Heart left ventricle (tissue), 13 donors: ENCODE measurements at regions not wholly inside any gene's neighbourhood (a gene's known extent, or its start where the extent isn't known, plus 50 kb on each side); places are given as distances from the start of the nearest gene placed in this dataset.

ENCODE experiments used
- CTCF ChIP-seq, 12 donors: fragments of 200-600 bp; sonication (generic) in 4 of 12; IDR thresholded peaks; one replicate each; pipeline versions ENCODE4 v1.5.0 to v1.8.0; 2018 to 2022; ENCODE audit warnings: antibody characterized with exemption in 12 of 12, mild to moderate bottlenecking in 5 of 12
- POLR2A ChIP-seq, 2 donors: fragments of 450-650 bp; IDR thresholded peaks; one replicate each; pipeline ENCODE4 v1.6.1; 2017; ENCODE audit warnings: antibody characterized with exemption in 2 of 2, mild to moderate bottlenecking in 2 of 2, moderate library complexity in 2 of 2
- donor health status: ischemic (EF 13 %, LVEDD 7.1; RV severe dilation, severe dysfunction).
- donor health status: DM: no; HTN: yes; CAD: no.
- donor health status: DM: no; HTN: no; CAD: no.
- donor health status: ischemic (EF 25% LVEDD 6.9; RV normal size, moderate dysfunction).
- donor health status: ischemic (EF 25% LVEDD 5.7; RV mildly dilated, moderate dysfunction).
- donor health status: ischemic (EF 35%, LVEDD 5.7; RV mildly dilated, moderate dysfunction).
- donor health status: nonischemic (EF 11% LVEDD 7.7; RV severe dilation, severe dysfunction).
- donor health status: DM: yes; HTN: yes; CAD: no.
- donor health status: PGD.
- donor health status: ischemic (EF 29% LVEDD 5.4; RV normal size, mild dysfunction).
- donor health status: nonischemic (EF 23%, LVEDD 6.1; RV moderate dilation, normal function).

GRCh38 chr11:130719220-130719915 is 196.9 kb downstream of the SNX19 start:
- TF ChIP-seq CTCF (IDR thresholded peaks at IDR 0.05) (no peak), POLR2A (IDR thresholded peaks at IDR 0.05) (no peak)
